ENCODE measurements at regions not wholly inside any gene's neighbourhood (a gene's known extent, or its start where the extent isn't known, plus 50 kb on each side); places are given as distances from the start of the nearest gene placed in this dataset.

DNA sequence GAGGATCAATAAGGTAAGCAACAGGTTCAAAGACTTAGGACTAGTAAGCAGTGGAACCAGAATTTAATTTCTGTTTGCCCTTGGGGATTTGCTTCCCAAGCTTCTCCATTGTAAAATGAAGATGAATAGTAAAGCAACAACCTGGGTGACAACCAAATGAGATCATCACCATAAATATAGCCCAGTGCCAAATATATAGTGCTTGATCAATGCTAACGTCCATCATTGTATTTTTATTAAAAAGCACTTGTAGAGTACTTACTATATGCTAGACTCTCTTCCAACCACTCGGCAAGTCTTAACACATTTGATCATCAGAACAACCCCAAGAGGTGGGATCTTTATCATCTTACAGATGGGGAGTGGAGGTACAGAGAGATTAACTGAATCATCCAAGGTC lies 51.5 kb upstream of the NMNAT3 start:
- TF ChIP-seq, protein P1, sequence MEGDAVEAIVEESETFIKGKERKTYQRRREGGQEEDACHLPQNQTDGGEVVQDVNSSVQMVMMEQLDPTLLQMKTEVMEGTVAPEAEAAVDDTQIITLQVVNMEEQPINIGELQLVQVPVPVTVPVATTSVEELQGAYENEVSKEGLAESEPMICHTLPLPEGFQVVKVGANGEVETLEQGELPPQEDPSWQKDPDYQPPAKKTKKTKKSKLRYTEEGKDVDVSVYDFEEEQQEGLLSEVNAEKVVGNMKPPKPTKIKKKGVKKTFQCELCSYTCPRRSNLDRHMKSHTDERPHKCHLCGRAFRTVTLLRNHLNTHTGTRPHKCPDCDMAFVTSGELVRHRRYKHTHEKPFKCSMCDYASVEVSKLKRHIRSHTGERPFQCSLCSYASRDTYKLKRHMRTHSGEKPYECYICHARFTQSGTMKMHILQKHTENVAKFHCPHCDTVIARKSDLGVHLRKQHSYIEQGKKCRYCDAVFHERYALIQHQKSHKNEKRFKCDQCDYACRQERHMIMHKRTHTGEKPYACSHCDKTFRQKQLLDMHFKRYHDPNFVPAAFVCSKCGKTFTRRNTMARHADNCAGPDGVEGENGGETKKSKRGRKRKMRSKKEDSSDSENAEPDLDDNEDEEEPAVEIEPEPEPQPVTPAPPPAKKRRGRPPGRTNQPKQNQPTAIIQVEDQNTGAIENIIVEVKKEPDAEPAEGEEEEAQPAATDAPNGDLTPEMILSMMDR (IDR thresholded peaks at IDR 0.05; ENCODE audit: borderline replicate concordance, extremely low read depth, low read length, poor library complexity, severe bottlenecking): no peak
- no peak for TF ChIP-seq EZH2 (IDR thresholded peaks at IDR 0.05; ENCODE audit: borderline replicate concordance, low read depth, low read length, severe bottlenecking)

Data from DND-41 (cell line).